HCT116 (cell line): ENCODE measurements at regions not wholly inside any gene's neighbourhood (a gene's known extent, or its start where the extent isn't known, plus 50 kb on each side); places are given as distances from the start of the nearest gene placed in this dataset.

ENCODE experiments used
- ATAC-seq: fragments of 200-7000 bp; cut with Tn5 transposase; 2 replicates; pipeline ENCODE4 v1.9.1; 2020; ENCODE audit warnings: mild to moderate bottlenecking, moderate library complexity
- BruUV-seq: library from RNA; stranded (reverse); fragments of 400-500 nt; replicated peaks from 2 replicates; lab custom pipeline; 2021; lab: Mats Ljungman, UMichigan
- CTCF ChIA-PET: fragments of 300-600 bp; sonication (Branson Sonifier 250); formaldehyde crosslinking; loops from one replicate; lab custom pipeline; 2021; ENCODE audit warnings: antibody characterized with exemption; lab: Charles Lee
- POLR2A ChIA-PET: fragments of 300-600, 350-600 bp; sonication (Branson Sonifier 250); formaldehyde crosslinking; loops from one replicate; lab custom pipeline; 2021; ENCODE audit warnings: antibody characterized with exemption; lab: Charles Lee
- RAD21 ChIA-PET, 2 experiments: fragments of 300-600 bp; sonication (Branson Sonifier 250); formaldehyde crosslinking; loops; one replicate each; lab custom pipeline; 2023; ENCODE audit warnings: low total read pairs in 2 of 2; ENCODE audit not compliant: uncharacterized antibody in 2 of 2, unreplicated experiment in 2 of 2, low non-redundant PET in 1 of 2; lab: Charles Lee
- DNase-seq: peaks from one replicate; pipeline ENCODE4 v3.0.0-alpha.2; 2010; ENCODE audit warnings: low read depth, low spot score
- H2AFZ ChIP-seq: fragments of 200-600 bp; shearing (Covaris generic), sonication (generic); 2 replicates; pipeline ENCODE4 v1.6.1; 2017; ENCODE audit warnings: low read depth, mixed run types, mixed read lengths, antibody characterized with exemption, low read length; ENCODE audit not compliant: poor library complexity, severe bottlenecking
- H3K27ac ChIP-seq: 2 replicates; pipeline ENCODE4 v1.5.1; 2012; ENCODE audit warnings: low read depth, low read length
- H3K27me3 ChIP-seq: fragments of 200-600 bp; sonication (generic); 2 replicates; pipeline ENCODE4 v1.6.1; 2016; ENCODE audit warnings: mixed run types, low read length, mixed read lengths; ENCODE audit not compliant: insufficient read depth
- H3K36me3 ChIP-seq, 2 experiments: fragments of 200-500 bp in 1 of 2; fragments of 200-600 bp in 1 of 2; sonication (Bioruptor generic) in 1 of 2; sonication (generic) in 1 of 2; 2 replicates each; pipeline versions ENCODE4 v1.5.1 to v1.6.1; 2014 to 2016; ENCODE audit warnings: low read length in 2 of 2, inconsistent platforms in 1 of 2, mixed read lengths in 1 of 2, mixed run types in 1 of 2; ENCODE audit not compliant: insufficient read depth in 2 of 2, control insufficient read depth in 1 of 2
- H3K4me1 ChIP-seq, 2 experiments: fragments of 200-600 bp in 1 of 2; sonication (generic) in 1 of 2; 2 replicates each; pipeline versions ENCODE4 v1.5.1 to v1.6.1; 2012 to 2017; ENCODE audit warnings: low read length in 2 of 2, inconsistent platforms in 1 of 2, mild to moderate bottlenecking in 1 of 2, mixed read lengths in 1 of 2, mixed run types in 1 of 2, moderate library complexity in 1 of 2; ENCODE audit not compliant: insufficient read depth in 2 of 2, control insufficient read depth in 1 of 2
- H3K4me2 ChIP-seq: fragments of 200-600 bp; sonication (generic); 2 replicates; pipeline ENCODE4 v1.6.1; 2017; ENCODE audit warnings: mixed run types, low read length, mixed read lengths
- H3K4me3 ChIP-seq, 2 experiments: fragments of 200-600 bp in 1 of 2; sonication (generic) in 1 of 2; replicated peaks in 1 of 2; 2 replicates each; pipeline ENCODE4 v1.5.1; 2011 to 2016; ENCODE audit warnings: low read length in 2 of 2, control low read depth in 1 of 2, low read depth in 1 of 2, mild to moderate bottlenecking in 1 of 2, mixed read lengths in 1 of 2, mixed run types in 1 of 2
- H3K79me2 ChIP-seq: fragments of 200-600 bp; sonication (generic); 2 replicates; pipeline ENCODE4 v1.6.1; 2017; ENCODE audit warnings: mild to moderate bottlenecking, mixed run types, low read length, moderate library complexity, mixed read lengths; ENCODE audit not compliant: insufficient read depth
- H3K9ac ChIP-seq: fragments of 200-600 bp; sonication (generic); 2 replicates; pipeline ENCODE4 v1.6.1; 2016; ENCODE audit warnings: low read length, mixed read lengths
- H3K9me2 ChIP-seq: fragments of 200-600 bp; sonication (generic), shearing (Covaris generic); 2 replicates; pipeline ENCODE4 v1.6.1; 2017; ENCODE audit warnings: mixed run types, mild to moderate bottlenecking, moderate library complexity; ENCODE audit not compliant: insufficient read depth
- H3K9me3 ChIP-seq, 2 experiments: fragments of 200-500 bp in 1 of 2; fragments of 200-600 bp in 1 of 2; sonication (Bioruptor generic) in 1 of 2; sonication (generic) in 1 of 2; 2 replicates each; pipeline ENCODE4 v1.6.1; 2014 to 2017; ENCODE audit warnings: low read length in 2 of 2, mixed read lengths in 2 of 2, inconsistent platforms in 1 of 2, low read depth in 1 of 2, mild to moderate bottlenecking in 1 of 2, mixed run types in 1 of 2, moderate library complexity in 1 of 2; ENCODE audit not compliant: control insufficient read depth in 1 of 2, insufficient read depth in 1 of 2
- H4K20me1 ChIP-seq: fragments of 200-600 bp; sonication (generic), shearing (Covaris generic); 2 replicates; pipeline ENCODE4 v1.6.1; 2017; ENCODE audit warnings: mixed run types, mild to moderate bottlenecking, moderate library complexity; ENCODE audit not compliant: insufficient read depth
- ATF3 ChIP-seq: IDR thresholded peaks from 2 replicates; pipeline ENCODE4 v1.6.1; 2012
- CBX3 ChIP-seq: IDR thresholded peaks from 2 replicates; pipeline ENCODE4 v1.6.1; 2012; ENCODE audit warnings: low read depth
- CEBPB ChIP-seq: IDR thresholded peaks from 2 replicates; pipeline ENCODE4 v1.6.1; 2012; ENCODE audit warnings: low read depth
- EGR1 ChIP-seq: IDR thresholded peaks from 2 replicates; pipeline ENCODE4 v1.6.1; 2012; ENCODE audit warnings: low read depth
- ELF1 ChIP-seq: IDR thresholded peaks from 2 replicates; pipeline ENCODE4 v1.6.1; 2012; ENCODE audit warnings: low read depth, borderline replicate concordance
- EZH2 ChIP-seq: fragments of 200-600 bp; sonication (generic); IDR thresholded peaks from 2 replicates; pipeline ENCODE4 v1.6.1; 2017; ENCODE audit warnings: antibody characterized with exemption, mixed run types
- EZH2phosphoT487 ChIP-seq: fragments of 200-600 bp; IDR thresholded peaks from 2 replicates; pipeline ENCODE4 v1.6.1; 2018; ENCODE audit warnings: antibody characterized with exemption, borderline replicate concordance
- JUND ChIP-seq: IDR thresholded peaks from 2 replicates; pipeline ENCODE4 v1.6.1; 2012
- MAX ChIP-seq: IDR thresholded peaks from 2 replicates; pipeline ENCODE4 v1.6.1; 2012
- POLR2A ChIP-seq: IDR thresholded peaks from 2 replicates; pipeline ENCODE4 v1.7.0; 2011; ENCODE audit warnings: borderline replicate concordance; ENCODE audit not compliant: insufficient read depth, insufficient read length; ENCODE audit errors: extremely low read depth
- POLR2AphosphoS5 ChIP-seq: IDR thresholded peaks from 2 replicates; pipeline ENCODE4 v1.6.1; 2011; ENCODE audit warnings: mild to moderate bottlenecking, low read depth, low read length, moderate library complexity
- RAD21 ChIP-seq: IDR thresholded peaks from 2 replicates; pipeline ENCODE4 v1.6.1; 2012; ENCODE audit warnings: low read depth, mild to moderate bottlenecking
- REST ChIP-seq: IDR thresholded peaks from 2 replicates; pipeline ENCODE4 v1.6.1; 2012; ENCODE audit warnings: low read depth
- SP1 ChIP-seq: IDR thresholded peaks from 2 replicates; pipeline ENCODE4 v1.6.1; 2012; ENCODE audit warnings: low read depth
- SRF ChIP-seq: IDR thresholded peaks from 2 replicates; pipeline ENCODE4 v1.6.1; 2012; ENCODE audit warnings: low read depth
- TCF7L2 ChIP-seq: IDR thresholded peaks from 2 replicates; pipeline ENCODE4 v1.7.0; 2011; ENCODE audit warnings: borderline replicate concordance, inconsistent platforms; ENCODE audit not compliant: insufficient read depth, insufficient read length; ENCODE audit errors: extremely low read depth
- YY1 ChIP-seq: IDR thresholded peaks from 2 replicates; pipeline ENCODE4 v1.6.1; 2011; ENCODE audit warnings: low read length, low read depth, moderate library complexity, mild to moderate bottlenecking; ENCODE audit not compliant: insufficient replicate concordance; ENCODE audit errors: extremely low read depth
- ZBTB33 ChIP-seq: IDR thresholded peaks from 2 replicates; pipeline ENCODE4 v1.6.1; 2011; ENCODE audit warnings: mild to moderate bottlenecking, low read length, moderate library complexity; ENCODE audit not compliant: insufficient replicate concordance; ENCODE audit errors: extremely low read depth
- ZFX ChIP-seq: fragments of 450-650 bp; IDR thresholded peaks from 2 replicates; pipeline ENCODE4 v1.6.1; 2017
- intact Hi-C: fragments of 100-400 bp; cut with micrococcal nuclease; formaldehyde crosslinking; loops from 2 replicates; pipeline ENCODE4 v1.10.0; 2022

- no peak for TF ChIP-seq ZBTB33
- TF ChIP-seq YY1: no peak
- no peak for TF ChIP-seq SP1
- no peak for TF ChIP-seq ELF1
- TF ChIP-seq EZH2: no peak
- TF ChIP-seq ATF3: no peak
Observed at GRCh38 chr2:129642526-129643043, 336.9 kb upstream of the RAB6C start (continued).

- ChIA-PET POLR2A (no interaction called here), CTCF (no interaction called here), RAD21 (no interaction called here)
- Histone ChIP-seq H3K4me3 (no peak overlapping the region), H3K27ac (no peak overlapping the region), H2AFZ (no peak overlapping the region), H3K9me3 (no peaks in the 10 kb centered on the region), H3K4me2 (no peak overlapping the region), H3K36me3 (no peaks in the 10 kb centered on the region), H3K4me1 (no peaks in the 10 kb centered on the region), H3K27me3 (peaks cover 30% of the 10 kb centered on the region), H3K9me2 (no peaks in the 10 kb centered on the region), H3K79me2 (no peaks in the 10 kb centered on the region), H4K20me1 (no peaks in the 10 kb centered on the region), H3K9ac (no peak overlapping the region)
- DNase-seq: no peak
- no peak for ATAC-seq
- no TSS peak for BruUV-seq
- intact Hi-C loops: no loop called here
- TF ChIP-seq YY1 (no peak), SRF (no peak), REST (no peak), SP1 (no peak), MAX (no peak), TCF7L2 (no peak), EGR1 (no peak), EZH2phosphoT487 (no peak), POLR2A (no peak), CEBPB (no peak), ZFX (no peak), CBX3 (no peak), JUND (no peak), RAD21 (no peak), POLR2AphosphoS5 (no peak)
Observed at GRCh38 chr2:129645335-129645734, 334.1 kb upstream of the RAB6C start.
